ENCODE measurements at regions not wholly inside any gene's neighbourhood (a gene's known extent, or its start where the extent isn't known, plus 50 kb on each side); places are given as distances from the start of the nearest gene placed in this dataset.

DNA sequence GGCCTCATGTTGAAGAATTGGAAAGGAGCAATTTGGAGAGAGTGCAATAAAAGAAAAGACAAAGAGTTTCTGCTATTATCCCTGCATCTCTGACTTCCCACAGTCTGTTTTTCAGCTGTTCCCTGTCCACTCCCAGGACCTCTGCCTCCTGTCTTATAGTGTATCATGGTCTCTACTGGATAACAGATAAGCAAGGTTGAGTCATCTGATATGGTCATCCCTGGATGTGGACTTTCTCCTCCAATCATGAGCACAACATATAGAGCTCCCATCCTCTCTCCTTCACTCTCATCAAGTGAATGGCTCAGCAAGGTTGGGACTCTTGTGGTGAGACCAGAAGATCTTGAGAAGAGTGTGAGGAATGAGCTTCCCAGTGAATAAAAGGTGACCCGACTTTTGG, 123.1 kb downstream of the PLCE1 start:
- Histone ChIP-seq H3K4me1 (ENCODE audit: control insufficient read depth, insufficient read depth, low read length) (no peaks in the 10 kb centered on the region), H3K27ac (ENCODE audit: extremely low read depth, low read depth, low read length) (no peak overlapping the region), H3K4me3 (ENCODE audit: low read depth, low read length) (no peak overlapping the region), H3K36me3 (ENCODE audit: control insufficient read depth in 2 of 2, insufficient read depth in 1 of 2, low read length in 2 of 2) (no peaks in the 10 kb centered on the region), H3K9me3 (ENCODE audit: control insufficient read depth, insufficient read depth, low read depth, low read length) (no peaks in the 10 kb centered on the region)
- CTCF ChIA-PET: interaction anchor here (1.4 kb wide), 1 partner anchor 740 kb away, joined by 5 read pairs; no protein-coding TSS in a partner anchor
- POLR2A ChIA-PET: no interaction called here
- TF ChIP-seq ZNF404 (tag by site-specific recombination; IDR thresholded peaks at IDR 0.05): no peak
- TF ChIP-seq MEIS1 (CRISPR knock-in tag; IDR thresholded peaks at IDR 0.05; ENCODE audit: borderline replicate concordance): no peak
- no peak for TF ChIP-seq ZNF16 (tag by site-specific recombination; IDR thresholded peaks at IDR 0.05; ENCODE audit: low read depth)
- TF ChIP-seq, protein P1, sequence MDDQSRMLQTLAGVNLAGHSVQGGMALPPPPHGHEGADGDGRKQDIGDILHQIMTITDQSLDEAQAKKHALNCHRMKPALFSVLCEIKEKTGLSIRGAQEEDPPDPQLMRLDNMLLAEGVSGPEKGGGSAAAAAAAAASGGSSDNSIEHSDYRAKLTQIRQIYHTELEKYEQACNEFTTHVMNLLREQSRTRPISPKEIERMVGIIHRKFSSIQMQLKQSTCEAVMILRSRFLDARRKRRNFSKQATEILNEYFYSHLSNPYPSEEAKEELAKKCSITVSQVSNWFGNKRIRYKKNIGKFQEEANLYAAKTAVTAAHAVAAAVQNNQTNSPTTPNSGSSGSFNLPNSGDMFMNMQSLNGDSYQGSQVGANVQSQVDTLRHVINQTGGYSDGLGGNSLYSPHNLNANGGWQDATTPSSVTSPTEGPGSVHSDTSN (CRISPR knock-in tag; IDR thresholded peaks at IDR 0.05): no peak
- no peak for TF ChIP-seq ZNF677 (tag by site-specific recombination; IDR thresholded peaks at IDR 0.05)
- TF ChIP-seq, protein P2, sequence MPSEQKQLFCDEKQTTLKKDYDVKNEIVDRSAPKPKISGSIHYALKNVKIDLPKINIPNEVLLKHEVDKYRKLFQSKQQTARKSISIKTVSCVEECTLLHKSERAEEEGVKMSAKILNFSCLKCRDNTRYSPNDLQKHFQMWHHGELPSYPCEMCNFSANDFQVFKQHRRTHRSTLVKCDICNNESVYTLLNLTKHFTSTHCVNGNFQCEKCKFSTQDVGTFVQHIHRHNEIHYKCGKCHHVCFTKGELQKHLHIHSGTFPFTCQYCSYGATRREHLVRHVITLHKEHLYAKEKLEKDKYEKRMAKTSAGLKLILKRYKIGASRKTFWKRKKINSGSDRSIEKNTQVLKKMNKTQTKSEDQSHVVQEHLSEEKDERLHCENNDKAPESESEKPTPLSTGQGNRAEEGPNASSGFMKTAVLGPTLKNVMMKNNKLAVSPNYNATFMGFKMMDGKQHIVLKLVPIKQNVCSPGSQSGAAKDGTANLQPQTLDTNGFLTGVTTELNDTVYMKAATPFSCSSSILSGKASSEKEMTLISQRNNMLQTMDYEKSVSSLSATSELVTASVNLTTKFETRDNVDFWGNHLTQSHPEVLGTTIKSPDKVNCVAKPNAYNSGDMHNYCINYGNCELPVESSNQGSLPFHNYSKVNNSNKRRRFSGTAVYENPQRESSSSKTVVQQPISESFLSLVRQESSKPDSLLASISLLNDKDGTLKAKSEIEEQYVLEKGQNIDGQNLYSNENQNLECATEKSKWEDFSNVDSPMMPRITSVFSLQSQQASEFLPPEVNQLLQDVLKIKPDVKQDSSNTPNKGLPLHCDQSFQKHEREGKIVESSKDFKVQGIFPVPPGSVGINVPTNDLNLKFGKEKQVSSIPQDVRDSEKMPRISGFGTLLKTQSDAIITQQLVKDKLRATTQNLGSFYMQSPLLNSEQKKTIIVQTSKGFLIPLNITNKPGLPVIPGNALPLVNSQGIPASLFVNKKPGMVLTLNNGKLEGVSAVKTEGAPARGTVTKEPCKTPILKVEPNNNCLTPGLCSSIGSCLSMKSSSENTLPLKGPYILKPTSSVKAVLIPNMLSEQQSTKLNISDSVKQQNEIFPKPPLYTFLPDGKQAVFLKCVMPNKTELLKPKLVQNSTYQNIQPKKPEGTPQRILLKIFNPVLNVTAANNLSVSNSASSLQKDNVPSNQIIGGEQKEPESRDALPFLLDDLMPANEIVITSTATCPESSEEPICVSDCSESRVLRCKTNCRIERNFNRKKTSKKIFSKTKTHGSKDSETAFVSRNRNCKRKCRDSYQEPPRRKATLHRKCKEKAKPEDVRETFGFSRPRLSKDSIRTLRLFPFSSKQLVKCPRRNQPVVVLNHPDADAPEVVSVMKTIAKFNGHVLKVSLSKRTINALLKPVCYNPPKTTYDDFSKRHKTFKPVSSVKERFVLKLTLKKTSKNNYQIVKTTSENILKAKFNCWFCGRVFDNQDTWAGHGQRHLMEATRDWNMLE (tag by site-specific recombination; conservative IDR thresholded peaks at IDR 0.05; ENCODE audit: low read depth): no peak
- TF ChIP-seq ZNF133 (tag by site-specific recombination; IDR thresholded peaks at IDR 0.05): no peak
- no peak for TF ChIP-seq ZNF530 (tag by site-specific recombination; IDR thresholded peaks at IDR 0.05; ENCODE audit: low read depth)
- TF ChIP-seq, protein P3, sequence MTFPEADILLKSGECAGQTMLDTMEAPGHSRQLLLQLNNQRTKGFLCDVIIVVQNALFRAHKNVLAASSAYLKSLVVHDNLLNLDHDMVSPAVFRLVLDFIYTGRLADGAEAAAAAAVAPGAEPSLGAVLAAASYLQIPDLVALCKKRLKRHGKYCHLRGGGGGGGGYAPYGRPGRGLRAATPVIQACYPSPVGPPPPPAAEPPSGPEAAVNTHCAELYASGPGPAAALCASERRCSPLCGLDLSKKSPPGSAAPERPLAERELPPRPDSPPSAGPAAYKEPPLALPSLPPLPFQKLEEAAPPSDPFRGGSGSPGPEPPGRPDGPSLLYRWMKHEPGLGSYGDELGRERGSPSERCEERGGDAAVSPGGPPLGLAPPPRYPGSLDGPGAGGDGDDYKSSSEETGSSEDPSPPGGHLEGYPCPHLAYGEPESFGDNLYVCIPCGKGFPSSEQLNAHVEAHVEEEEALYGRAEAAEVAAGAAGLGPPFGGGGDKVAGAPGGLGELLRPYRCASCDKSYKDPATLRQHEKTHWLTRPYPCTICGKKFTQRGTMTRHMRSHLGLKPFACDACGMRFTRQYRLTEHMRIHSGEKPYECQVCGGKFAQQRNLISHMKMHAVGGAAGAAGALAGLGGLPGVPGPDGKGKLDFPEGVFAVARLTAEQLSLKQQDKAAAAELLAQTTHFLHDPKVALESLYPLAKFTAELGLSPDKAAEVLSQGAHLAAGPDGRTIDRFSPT (tag by site-specific recombination; IDR thresholded peaks at IDR 0.05): no peak
- TF ChIP-seq, protein P4, sequence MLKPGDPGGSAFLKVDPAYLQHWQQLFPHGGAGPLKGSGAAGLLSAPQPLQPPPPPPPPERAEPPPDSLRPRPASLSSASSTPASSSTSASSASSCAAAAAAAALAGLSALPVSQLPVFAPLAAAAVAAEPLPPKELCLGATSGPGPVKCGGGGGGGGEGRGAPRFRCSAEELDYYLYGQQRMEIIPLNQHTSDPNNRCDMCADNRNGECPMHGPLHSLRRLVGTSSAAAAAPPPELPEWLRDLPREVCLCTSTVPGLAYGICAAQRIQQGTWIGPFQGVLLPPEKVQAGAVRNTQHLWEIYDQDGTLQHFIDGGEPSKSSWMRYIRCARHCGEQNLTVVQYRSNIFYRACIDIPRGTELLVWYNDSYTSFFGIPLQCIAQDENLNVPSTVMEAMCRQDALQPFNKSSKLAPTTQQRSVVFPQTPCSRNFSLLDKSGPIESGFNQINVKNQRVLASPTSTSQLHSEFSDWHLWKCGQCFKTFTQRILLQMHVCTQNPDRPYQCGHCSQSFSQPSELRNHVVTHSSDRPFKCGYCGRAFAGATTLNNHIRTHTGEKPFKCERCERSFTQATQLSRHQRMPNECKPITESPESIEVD (tag by site-specific recombination; IDR thresholded peaks at IDR 0.05): no peak
- TF ChIP-seq REPIN1 (tag by site-specific recombination; IDR thresholded peaks at IDR 0.05; ENCODE audit: low read depth): no peak
- no peak for TF ChIP-seq ZNF76 (tag by site-specific recombination; IDR thresholded peaks at IDR 0.05; ENCODE audit: borderline replicate concordance, low read depth)

DNA sequence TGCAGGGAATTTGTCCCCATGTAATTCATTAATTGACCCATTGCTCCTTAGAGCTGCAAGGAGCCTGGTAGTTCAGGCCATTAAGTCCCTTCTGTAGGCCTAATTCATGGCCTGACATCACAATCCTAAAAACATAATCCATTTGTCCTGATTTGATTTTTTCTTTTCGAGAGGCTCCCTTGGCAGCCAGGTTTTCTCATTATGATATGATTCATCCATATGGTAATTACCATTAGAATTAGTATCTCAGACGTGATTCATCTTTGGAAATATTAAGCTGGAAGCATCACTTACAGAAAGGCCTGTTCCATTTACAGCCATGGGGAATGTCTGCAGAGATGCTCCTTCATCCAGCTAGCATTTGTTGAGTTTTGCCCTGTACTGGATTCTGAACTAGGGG, 128.5 kb downstream of the PLCE1 start:
- H3K4me1 ChIP-seq (ENCODE audit: control insufficient read depth, insufficient read depth, low read length): no peaks in the 10 kb centered on the region
- no peaks in the 10 kb centered on the region for H3K9me3 ChIP-seq (ENCODE audit: control insufficient read depth, insufficient read depth, low read depth, low read length)
- H3K36me3 ChIP-seq (ENCODE audit: control insufficient read depth in 2 of 2, insufficient read depth in 1 of 2, low read length in 2 of 2): no peaks in the 10 kb centered on the region
- H3K27ac ChIP-seq (ENCODE audit: extremely low read depth, low read depth, low read length): no peak overlapping the region
- ChIA-PET POLR2A (no interaction called here), CTCF (no interaction called here)
- H3K4me3 ChIP-seq (ENCODE audit: low read depth, low read length): no peak overlapping the region
- TF ChIP-seq ZSCAN23 (tag by site-specific recombination; IDR thresholded peaks at IDR 0.05): no peak
- no peak for TF ChIP-seq ZNF433 (tag by site-specific recombination; IDR thresholded peaks at IDR 0.05; ENCODE audit: low read depth)
- TF ChIP-seq ZNF157 (tag by site-specific recombination; IDR thresholded peaks at IDR 0.05): no peak
- TF ChIP-seq ZEB2 (tag by site-specific recombination; IDR thresholded peaks at IDR 0.05): no peak
- no peak for TF ChIP-seq ZNF768 (tag by site-specific recombination; IDR thresholded peaks at IDR 0.05)
- TF ChIP-seq GLIS1 (tag by site-specific recombination; IDR thresholded peaks at IDR 0.05): no peak
- no peak for TF ChIP-seq YY1 (tag by site-specific recombination; IDR thresholded peaks at IDR 0.05)
- no peak for TF ChIP-seq ZNF549 (tag by site-specific recombination; IDR thresholded peaks at IDR 0.05)
- TF ChIP-seq ZNF174 (tag by site-specific recombination; IDR thresholded peaks at IDR 0.05): no peak
- no peak for TF ChIP-seq HOXD13 (CRISPR knock-in tag; IDR thresholded peaks at IDR 0.05; ENCODE audit: borderline replicate concordance)
- TF ChIP-seq ZNF76 (tag by site-specific recombination; IDR thresholded peaks at IDR 0.05; ENCODE audit: borderline replicate concordance, low read depth): no peak
- no peak for TF ChIP-seq ZNF837 (tag by site-specific recombination; IDR thresholded peaks at IDR 0.05)

All from HEK293 (cell line).